Skeletal muscle tissue (tissue), 3 donors: ENCODE measurements at regions not wholly inside any gene's neighbourhood (a gene's known extent, or its start where the extent isn't known, plus 50 kb on each side); places are given as distances from the start of the nearest gene placed in this dataset.

ENCODE experiments used
- H3K27ac ChIP-seq: one replicate; pipeline ENCODE4 v1.7.0; 2013; ENCODE audit warnings: mild to moderate bottlenecking, low read depth, low read length, inconsistent platforms
- H3K27me3 ChIP-seq, 3 donors: one replicate each; pipeline ENCODE4 v1.7.0; 2013; ENCODE audit warnings: low read length in 3 of 3; ENCODE audit not compliant: control insufficient read depth in 3 of 3, insufficient read depth in 3 of 3
- H3K36me3 ChIP-seq, 3 donors: one replicate each; pipeline ENCODE4 v1.7.0; 2013; ENCODE audit warnings: low read length in 3 of 3; ENCODE audit not compliant: control insufficient read depth in 3 of 3, insufficient read depth in 3 of 3
- H3K4me1 ChIP-seq, 3 donors: one replicate each; pipeline ENCODE4 v1.7.0; 2013; ENCODE audit warnings: low read length in 3 of 3, mild to moderate bottlenecking in 3 of 3; ENCODE audit not compliant: control insufficient read depth in 3 of 3, insufficient read depth in 3 of 3
- H3K4me3 ChIP-seq, 3 donors: one replicate each; pipeline ENCODE4 v1.7.0; 2013; ENCODE audit warnings: low read length in 3 of 3
- H3K9ac ChIP-seq, 3 donors: one replicate each; pipeline ENCODE4 v1.7.0; 2013; ENCODE audit warnings: low read length in 3 of 3, mild to moderate bottlenecking in 3 of 3, moderate library complexity in 2 of 3, low read depth in 1 of 3
- H3K9me3 ChIP-seq, 3 donors: one replicate each; pipeline ENCODE4 v1.7.0; 2013; ENCODE audit warnings: low read length in 3 of 3; ENCODE audit not compliant: control insufficient read depth in 3 of 3
- donor health status: Osteomylitis.

DNA sequence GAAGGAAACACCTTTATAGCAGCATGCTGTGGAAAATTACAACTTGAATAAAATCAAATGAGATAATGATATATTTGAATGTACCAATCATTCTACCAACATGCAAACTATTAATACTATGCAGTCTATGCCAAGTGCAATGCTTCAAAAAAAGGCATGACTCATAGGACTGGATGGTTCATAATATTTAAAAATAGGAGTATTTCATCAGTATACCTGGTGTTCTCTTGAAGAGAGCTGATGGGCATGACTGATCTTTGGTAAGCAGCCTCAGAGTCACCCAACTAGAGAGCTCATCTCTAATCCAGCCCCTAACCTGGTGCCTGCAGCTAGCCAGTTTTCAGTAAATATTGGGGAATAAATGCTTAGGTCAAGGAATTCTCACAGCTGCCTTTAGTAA is 434.7 kb upstream of the ARRDC4 start:
- Histone ChIP-seq H3K9ac (no peak overlapping the region), H3K27ac (peak overlapping the region; percentile 63), H3K36me3 (no peaks in the 10 kb centered on the region), H3K4me3 (no peak overlapping the region), H3K9me3 (no peaks in the 10 kb centered on the region), H3K27me3 (no peaks in the 10 kb centered on the region), H3K4me1 (peaks cover 0 to 17% (median 3%) of the 10 kb centered on the region in 3 donors)

DNA sequence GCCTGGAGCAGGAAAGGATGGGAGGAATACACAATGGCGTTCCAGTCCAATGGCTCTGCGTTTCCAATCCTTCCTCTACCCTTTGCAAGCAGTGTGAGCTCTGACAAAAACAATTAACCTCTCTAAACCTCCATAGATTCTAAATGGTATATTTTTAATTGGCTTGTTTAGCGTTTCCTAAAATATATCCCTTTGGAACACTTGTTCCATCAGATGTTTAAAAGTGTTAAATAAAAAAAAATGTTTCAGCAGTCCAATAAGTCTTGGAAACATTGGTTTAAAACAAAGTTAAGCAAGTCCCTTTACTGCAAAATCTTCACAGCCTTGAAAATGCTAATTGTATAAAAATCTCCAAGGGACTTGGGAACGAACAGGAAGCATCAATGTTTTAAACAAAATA is 432.3 kb upstream of the ARRDC4 start:
- no peaks in the 10 kb centered on the region for H3K36me3 ChIP-seq
- H3K9me3 ChIP-seq: no peaks in the 10 kb centered on the region
- no peak overlapping the region for H3K9ac ChIP-seq
- H3K27ac ChIP-seq: no peak overlapping the region
- no peaks in the 10 kb centered on the region for H3K27me3 ChIP-seq
- no peak overlapping the region for H3K4me3 ChIP-seq
- H3K4me1 ChIP-seq: peaks cover 0 to 7% (median 0%) of the 10 kb centered on the region in 3 donors

DNA sequence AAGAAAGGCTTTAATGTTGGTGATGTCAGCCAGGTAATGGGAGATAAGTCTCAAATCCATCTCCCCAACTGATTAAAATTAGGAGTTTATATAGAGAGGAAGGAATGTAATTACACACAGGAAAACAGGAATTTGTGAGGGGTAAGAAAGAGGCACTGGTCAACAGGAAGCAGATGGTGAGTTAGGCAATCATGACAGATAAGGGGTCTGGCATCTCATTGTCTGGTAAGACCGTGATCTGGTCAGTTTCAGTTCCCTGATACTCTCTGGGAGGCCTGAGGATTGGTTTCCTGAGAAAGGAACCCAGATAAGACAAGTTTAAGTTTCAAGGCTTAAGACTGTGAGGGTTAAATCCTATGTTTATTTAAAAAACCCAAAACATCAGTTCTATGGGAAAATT is 414.7 kb upstream of the ARRDC4 start:
- no peaks in the 10 kb centered on the region for H3K36me3 ChIP-seq
- no peaks in the 10 kb centered on the region for H3K4me1 ChIP-seq
- peaks cover 0 to 8% (median 2%) of the 10 kb centered on the region in 3 donors for H3K9me3 ChIP-seq
- H3K27ac ChIP-seq: no peak overlapping the region
- no peak overlapping the region for H3K9ac ChIP-seq
- H3K4me3 ChIP-seq: no peak overlapping the region
- H3K27me3 ChIP-seq: no peaks in the 10 kb centered on the region

GRCh38 chr15:97547381-97547780 is 413.1 kb upstream of the ARRDC4 start:
- Histone ChIP-seq H3K36me3 (no peaks in the 10 kb centered on the region), H3K9me3 (peaks cover 0 to 8% (median 2%) of the 10 kb centered on the region in 3 donors), H3K27ac (no peak overlapping the region), H3K4me1 (no peaks in the 10 kb centered on the region), H3K9ac (no peak overlapping the region), H3K4me3 (no peak overlapping the region), H3K27me3 (no peaks in the 10 kb centered on the region)

GRCh38 chr15:97561529-97561928 is 399.0 kb upstream of the ARRDC4 start:
- no peak overlapping the region for H3K4me3 ChIP-seq
- no peaks in the 10 kb centered on the region for H3K4me1 ChIP-seq
- no peaks in the 10 kb centered on the region for H3K9me3 ChIP-seq
- no peaks in the 10 kb centered on the region for H3K27me3 ChIP-seq
- no peak overlapping the region for H3K27ac ChIP-seq
- H3K36me3 ChIP-seq: no peaks in the 10 kb centered on the region
- no peak overlapping the region for H3K9ac ChIP-seq

- H3K9me3 ChIP-seq: no peaks in the 10 kb centered on the region
- no peaks in the 10 kb centered on the region for H3K4me1 ChIP-seq
- H3K27me3 ChIP-seq: no peaks in the 10 kb centered on the region
- H3K9ac ChIP-seq: no peak overlapping the region
- no peaks in the 10 kb centered on the region for H3K36me3 ChIP-seq
- no peak overlapping the region for H3K4me3 ChIP-seq
- no peak overlapping the region for H3K27ac ChIP-seq
These were observed 397.0 kb upstream of the ARRDC4 start for GRCh38 chr15:97563516-97563915.

GRCh38 chr15:97566961-97567360 is 393.5 kb upstream of the ARRDC4 start:
- Histone ChIP-seq H3K4me1 (no peaks in the 10 kb centered on the region), H3K27me3 (no peaks in the 10 kb centered on the region), H3K36me3 (no peaks in the 10 kb centered on the region), H3K4me3 (no peak overlapping the region), H3K9ac (no peak overlapping the region), H3K27ac (no peak overlapping the region), H3K9me3 (no peaks in the 10 kb centered on the region)

DNA sequence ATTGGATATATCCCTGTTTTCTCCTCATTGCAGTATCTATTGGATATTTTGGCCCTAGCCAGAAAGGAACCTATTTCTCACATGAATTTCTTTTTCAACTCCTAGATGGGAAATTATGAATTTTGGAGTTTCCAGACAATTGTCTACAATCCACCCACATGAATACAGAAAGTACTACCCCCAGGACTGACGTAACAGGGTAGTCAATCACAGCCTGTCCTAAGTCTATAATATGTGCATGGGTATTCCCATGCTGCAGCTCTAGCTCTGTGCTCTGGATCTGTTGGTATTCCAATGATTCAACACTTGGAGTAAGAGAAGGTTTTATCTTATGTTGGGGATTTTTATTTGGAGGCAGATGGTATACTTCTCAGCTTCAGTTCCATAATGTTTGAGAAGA is 393.1 kb upstream of the ARRDC4 start:
- Histone ChIP-seq H3K9me3 (no peaks in the 10 kb centered on the region), H3K27me3 (no peaks in the 10 kb centered on the region), H3K4me3 (no peak overlapping the region), H3K36me3 (no peaks in the 10 kb centered on the region), H3K27ac (no peak overlapping the region), H3K9ac (no peak overlapping the region), H3K4me1 (no peaks in the 10 kb centered on the region)

- Histone ChIP-seq H3K36me3 (no peaks in the 10 kb centered on the region), H3K9ac (no peak overlapping the region), H3K4me3 (no peak overlapping the region), H3K4me1 (no peaks in the 10 kb centered on the region), H3K27me3 (no peaks in the 10 kb centered on the region), H3K27ac (no peak overlapping the region), H3K9me3 (no peaks in the 10 kb centered on the region)
These were observed 383.4 kb upstream of the ARRDC4 start for GRCh38 chr15:97576929-97577645.

DNA sequence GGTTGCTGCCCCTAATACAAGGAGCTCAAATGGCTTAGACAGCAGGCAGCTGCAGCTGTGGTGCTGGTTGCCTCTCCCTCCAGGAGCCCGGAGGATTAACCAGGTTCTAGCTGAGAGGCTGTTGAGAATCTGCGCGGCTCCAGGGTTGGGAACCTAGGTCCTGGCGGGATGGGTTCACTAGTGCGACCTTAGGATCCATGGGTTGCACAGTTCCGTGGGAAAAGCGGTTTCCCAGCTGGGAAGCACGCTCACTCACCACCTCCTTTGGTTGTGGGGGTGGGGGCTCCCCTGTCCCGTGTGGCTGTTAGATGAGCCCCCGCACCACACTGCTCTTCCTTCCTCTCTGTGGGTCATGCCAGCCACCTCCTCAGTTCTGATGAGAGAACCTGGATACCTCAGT is 375.1 kb upstream of the ARRDC4 start:
- Histone ChIP-seq H3K9ac (no peak overlapping the region), H3K27me3 (no peaks in the 10 kb centered on the region), H3K4me3 (no peak overlapping the region), H3K27ac (no peak overlapping the region), H3K36me3 (no peaks in the 10 kb centered on the region), H3K4me1 (no peaks in the 10 kb centered on the region), H3K9me3 (no peaks in the 10 kb centered on the region)
